Sigmoid colon (tissue), 4 donors: ENCODE measurements at regions not wholly inside any gene's neighbourhood (a gene's known extent, or its start where the extent isn't known, plus 50 kb on each side); places are given as distances from the start of the nearest gene placed in this dataset.

ENCODE experiments used
- CTCF ChIP-seq, 4 experiments: fragments of 450-650 bp in 3 of 4; fragments of 200-600 bp in 1 of 4; IDR thresholded peaks; one replicate each; pipeline ENCODE4 v1.5.1; 2016 to 2019; ENCODE audit warnings: antibody characterized with exemption in 4 of 4, mild to moderate bottlenecking in 3 of 4, moderate library complexity in 2 of 4
- EP300 ChIP-seq, 4 donors: sonication (generic); formaldehyde crosslinking; IDR thresholded peaks; one replicate each; pipeline ENCODE4 v1.6.1; 2017; ENCODE audit warnings: antibody characterized with exemption in 4 of 4
- POLR2A ChIP-seq, 2 donors: fragments of 450-650 bp; IDR thresholded peaks; one replicate each; pipeline ENCODE4 v1.6.1; 2016; ENCODE audit warnings: antibody characterized with exemption in 2 of 2, mild to moderate bottlenecking in 2 of 2, moderate library complexity in 2 of 2
- POLR2AphosphoS5 ChIP-seq, 4 donors: sonication (generic); formaldehyde crosslinking; IDR thresholded peaks; one replicate each; pipeline ENCODE4 v1.6.1; 2017; ENCODE audit warnings: antibody characterized with exemption in 4 of 4

- no peak for TF ChIP-seq CTCF (IDR thresholded peaks at IDR 0.05)
- TF ChIP-seq POLR2AphosphoS5 (IDR thresholded peaks at IDR 0.05): no peak
- TF ChIP-seq EP300 (IDR thresholded peaks at IDR 0.05): no peak
- no peak for TF ChIP-seq POLR2A (IDR thresholded peaks at IDR 0.05)
Observed at GRCh38 chr10:43939389-43939938, 290.8 kb upstream of the ZNF32 start.
